OCI-LY7 (cell line): ENCODE measurements at regions not wholly inside any gene's neighbourhood (a gene's known extent, or its start where the extent isn't known, plus 50 kb on each side); places are given as distances from the start of the nearest gene placed in this dataset.

Experiments
- CTCF ChIP-seq: fragments of 200-600 bp; sonication (generic); conservative IDR thresholded peaks from 2 replicates; pipeline ENCODE4 v1.5.1; 2014; ENCODE audit warnings: mild to moderate bottlenecking, antibody characterized with exemption, low read length, moderate library complexity, mixed read lengths
- EZH2phosphoT487 ChIP-seq: fragments of 200-600 bp; sonication (generic); IDR thresholded peaks from 2 replicates; pipeline ENCODE4 v1.6.1; 2018; ENCODE audit warnings: low read depth, borderline replicate concordance, mild to moderate bottlenecking, mixed run types, antibody characterized with exemption, low read length, moderate library complexity, mixed read lengths

GRCh38 chr11:87892291-87892690, 283.0 kb downstream of the RAB38 start:
- TF ChIP-seq CTCF, result no peak
- no peak for TF ChIP-seq EZH2phosphoT487
